NOMO-1 treated with dmso at 0.1 percent for 144 hours (cell line): ENCODE measurements at regions not wholly inside any gene's neighbourhood (a gene's known extent, or its start where the extent isn't known, plus 50 kb on each side); places are given as distances from the start of the nearest gene placed in this dataset.

Experiments used
- DNase-seq: peaks from one replicate; lab custom pipeline; 2025; ENCODE audit not compliant: unreplicated experiment; lab: John Stamatoyannopoulos, UW

DNA sequence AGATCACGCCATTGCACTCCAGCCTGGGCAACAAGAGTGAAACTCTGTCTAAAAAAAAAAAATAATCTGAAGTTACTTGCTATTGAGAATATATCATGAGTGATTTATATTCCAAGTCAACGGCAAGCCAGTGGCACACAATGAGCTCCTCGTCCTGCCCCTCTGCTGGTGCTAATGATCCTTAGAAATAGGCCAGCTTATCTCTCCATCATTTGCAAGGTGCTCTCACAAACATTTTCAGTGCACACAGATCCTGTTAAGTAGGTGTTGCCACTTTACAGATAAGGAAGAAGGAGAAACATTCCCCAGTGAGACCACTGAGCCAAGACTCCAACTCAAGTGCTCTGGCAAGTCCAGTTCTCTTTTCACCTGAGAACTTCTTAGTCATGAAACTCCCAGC, 91.3 kb upstream of the GPR45 start:
- DNase-seq, result no peak

DNA sequence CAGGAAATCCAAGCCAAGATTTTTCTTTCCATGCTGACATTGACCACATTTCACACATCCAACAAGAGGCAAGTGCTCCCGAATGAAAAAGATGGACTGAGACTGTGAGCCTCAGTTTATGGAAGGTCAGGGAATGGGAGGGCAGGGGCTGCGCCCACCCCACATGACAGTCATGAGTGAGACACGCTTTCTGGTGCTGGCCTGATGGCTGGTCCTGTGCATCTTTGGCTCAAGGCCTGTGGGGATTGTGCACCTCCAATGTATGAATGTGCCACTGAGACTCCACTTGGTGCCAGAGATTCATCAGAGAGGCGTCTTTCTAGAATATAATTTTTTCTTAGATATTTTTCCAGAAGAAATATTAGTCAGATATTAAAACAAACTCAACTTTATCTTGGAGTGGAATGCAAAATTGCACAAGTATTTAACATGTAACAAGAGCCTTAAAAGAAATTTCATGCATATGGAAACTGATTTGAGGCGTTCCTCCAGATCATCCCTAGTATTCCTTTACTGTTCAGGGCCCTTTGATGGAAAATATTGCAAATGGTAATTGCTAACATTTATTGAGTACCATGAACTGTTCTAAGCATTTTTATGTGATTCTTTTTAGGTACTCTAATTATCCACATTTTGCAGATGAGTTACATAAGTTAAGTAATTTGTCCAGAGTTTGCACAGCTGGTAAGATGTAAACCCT, 87.3 kb upstream of the GPR45 start:
- DNase-seq, result no peak

GRCh38 chr2:105156166-105156565, 85.4 kb upstream of the GPR45 start:
- no peak for DNase-seq

DNA sequence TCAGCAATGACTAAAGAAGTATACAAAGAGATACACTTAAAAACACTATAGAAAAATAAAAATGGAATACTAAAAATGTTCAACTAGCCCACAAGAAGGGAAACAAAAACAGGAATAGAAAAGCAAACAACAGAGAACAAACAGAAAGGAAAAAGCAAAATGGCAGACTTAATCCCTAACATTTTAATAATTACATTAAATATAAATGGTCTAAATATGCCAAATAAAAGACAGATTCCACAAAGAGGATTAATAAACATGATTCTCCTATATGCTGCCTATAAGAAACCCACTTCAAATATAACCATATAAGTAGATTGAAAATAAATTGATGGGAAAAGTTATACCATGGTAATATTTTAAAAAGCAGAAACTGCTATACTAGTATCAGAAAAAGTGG, 83.5 kb upstream of the GPR45 start:
- no peak for DNase-seq

DNA sequence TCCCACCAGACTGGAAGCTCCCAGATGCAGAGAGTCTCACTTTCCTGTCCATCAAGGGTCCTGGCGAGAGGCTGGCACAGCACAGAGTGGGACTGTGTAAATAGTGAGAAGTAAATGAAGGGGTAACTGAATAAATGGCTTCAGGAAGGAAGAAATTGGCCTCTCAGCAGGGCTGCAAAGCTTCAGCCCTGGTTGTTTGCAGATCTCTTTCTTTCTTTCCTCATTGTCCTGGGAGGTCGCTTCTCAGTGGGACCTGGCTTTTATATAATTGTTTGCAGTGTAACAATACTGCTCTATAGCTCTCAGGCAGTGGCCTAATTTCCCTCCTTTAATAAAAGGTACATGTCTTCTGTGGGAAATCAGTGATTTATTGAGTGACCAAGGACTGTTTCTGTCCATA, 74.9 kb upstream of the GPR45 start:
- no peak for DNase-seq

DNA sequence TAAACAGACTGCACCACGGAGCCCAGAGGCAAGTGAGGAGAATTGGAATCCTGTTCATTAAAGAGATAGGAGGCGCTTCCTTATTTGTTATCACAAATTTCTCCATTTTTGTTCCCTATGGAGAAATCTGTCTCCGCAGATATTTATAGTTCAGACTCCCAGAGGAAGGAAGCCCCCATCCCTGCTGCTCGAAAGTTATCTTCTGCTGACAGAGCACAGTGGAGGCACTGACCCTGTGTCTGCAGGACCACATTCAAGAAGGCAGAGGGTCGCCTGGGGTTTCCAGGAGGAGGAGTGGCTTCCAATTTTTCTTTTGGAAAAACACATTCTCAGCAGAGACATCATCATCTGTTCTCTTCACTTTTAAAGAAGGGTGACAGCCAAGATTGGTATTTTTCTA, 73.0 kb upstream of the GPR45 start:
- DNase-seq, result no peak

DNA sequence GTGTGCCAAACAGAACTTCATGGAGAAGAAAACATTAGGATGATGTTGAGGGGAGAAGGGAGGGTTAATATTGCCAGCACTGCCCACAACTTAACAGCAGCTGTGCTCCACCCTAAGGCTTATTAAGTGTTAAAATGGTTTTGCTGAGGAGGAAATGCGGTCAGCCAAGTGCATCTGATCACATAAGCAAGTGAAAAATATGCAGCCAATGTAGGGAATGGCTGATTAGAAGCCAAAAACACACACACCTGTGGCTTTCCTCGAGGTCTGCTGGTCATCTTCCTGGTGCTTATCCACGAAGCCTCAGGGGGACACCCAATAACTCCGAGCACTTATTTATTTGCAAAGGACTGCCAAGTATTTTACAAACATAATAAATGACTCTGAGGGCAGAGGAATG, 66.3 kb upstream of the GPR45 start:
- no peak for DNase-seq

GRCh38 chr2:105176429-105176828, 65.1 kb upstream of the GPR45 start:
- no peak for DNase-seq

DNA sequence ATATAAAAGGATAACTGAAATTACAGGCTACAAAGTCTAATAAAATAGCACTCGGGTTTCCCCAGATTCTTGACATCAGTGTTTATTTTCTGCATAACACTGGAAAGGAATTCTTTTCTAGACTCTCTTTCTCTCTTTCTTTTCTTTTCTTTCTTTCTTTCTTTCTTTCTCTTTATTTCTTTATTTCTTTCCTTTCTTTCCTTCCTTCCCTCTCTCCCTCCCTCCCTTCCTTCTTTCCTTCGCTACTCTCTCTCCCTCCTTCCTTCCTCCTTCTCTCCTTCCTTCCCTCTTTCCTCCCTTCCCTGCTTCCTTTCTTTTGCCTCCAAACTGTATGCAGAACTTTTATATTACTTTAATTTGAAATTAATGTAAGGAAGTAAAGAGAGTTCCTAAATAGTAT, 64.5 kb upstream of the GPR45 start:
- no peak for DNase-seq

DNA sequence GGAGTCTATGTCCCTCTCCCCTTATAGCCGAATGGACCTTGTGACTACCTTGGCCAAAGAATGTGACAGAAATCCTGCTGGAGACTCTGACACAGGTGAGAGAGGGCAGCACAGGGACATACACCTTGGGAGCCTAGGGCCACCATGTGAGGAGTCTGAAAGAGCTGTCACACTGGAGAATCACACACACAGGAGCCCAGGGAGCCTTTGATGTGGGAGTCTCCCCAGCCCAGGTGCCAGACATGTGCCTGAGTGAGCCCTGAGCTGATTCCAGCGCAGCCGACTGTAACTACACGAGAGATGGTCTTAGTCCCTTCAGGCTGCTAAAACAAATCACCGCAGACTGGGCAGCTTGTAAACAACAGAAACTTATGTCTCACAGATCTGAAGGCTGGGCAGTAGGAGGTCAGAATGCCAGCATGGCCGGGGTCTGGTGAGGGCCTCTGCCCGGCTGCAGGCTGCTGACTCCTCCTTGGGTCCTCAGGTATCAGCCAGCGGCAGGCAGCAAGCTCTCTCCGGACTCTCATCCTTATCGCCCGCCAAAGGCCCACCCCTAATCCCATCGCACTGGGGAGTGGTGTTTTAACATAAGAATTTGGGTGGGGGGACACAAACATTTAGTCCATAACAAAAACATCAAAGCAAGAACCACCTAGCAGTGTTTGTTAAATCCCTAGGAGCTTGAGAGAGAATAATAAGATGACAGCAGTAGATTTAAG, 63.8 kb upstream of the GPR45 start:
- no peak for DNase-seq

DNA sequence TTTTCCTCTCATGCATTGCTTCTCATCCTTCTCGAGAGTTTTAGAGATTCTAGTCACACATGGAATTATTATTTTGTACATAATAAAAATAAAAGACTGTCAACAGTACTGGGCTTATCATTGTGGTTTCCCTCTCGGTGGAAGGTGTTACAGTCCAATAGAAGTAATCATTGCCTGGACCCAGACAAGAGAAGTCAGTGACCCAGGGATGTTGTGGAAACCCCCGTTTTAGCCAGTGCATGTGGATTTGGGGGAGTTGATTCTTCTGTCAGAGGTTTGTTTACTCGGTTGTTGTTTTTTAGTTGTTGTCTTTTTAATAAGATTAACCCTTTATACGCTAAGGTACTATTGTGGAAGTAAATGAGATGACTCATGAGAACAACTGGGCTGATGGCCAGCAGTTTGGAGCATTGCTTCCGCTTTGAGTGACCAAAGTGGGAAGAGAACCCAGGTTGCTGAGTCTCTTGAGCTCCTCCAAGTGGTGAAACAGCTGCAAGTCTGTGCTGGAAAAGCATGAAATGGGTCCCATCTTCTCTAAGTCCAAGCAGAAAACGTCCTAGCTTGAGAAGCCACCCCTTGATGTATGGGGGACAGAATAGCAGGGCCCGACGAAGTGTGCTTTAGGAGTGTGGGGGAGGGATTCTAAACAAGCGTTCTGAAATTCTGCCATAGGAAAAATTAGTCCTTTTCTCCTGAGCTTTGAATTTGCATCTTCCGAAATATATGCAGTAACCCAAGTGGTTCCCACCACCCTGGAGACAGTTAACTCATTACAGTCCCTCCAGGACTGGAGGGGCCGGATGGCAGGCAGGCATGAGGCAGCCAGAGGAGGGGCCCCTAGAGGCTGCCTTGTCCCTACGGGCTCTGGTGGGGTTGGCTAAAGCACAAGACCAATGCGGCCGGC, 61.8 kb upstream of the GPR45 start:
- DNase-seq, result peak; percentile 12

- DNase-seq, result no peak
Observed at GRCh38 chr2:105180491-105180972, 61.0 kb upstream of the GPR45 start.

GRCh38 chr2:105181282-105181681, 60.3 kb upstream of the GPR45 start:
- no peak for DNase-seq

DNA sequence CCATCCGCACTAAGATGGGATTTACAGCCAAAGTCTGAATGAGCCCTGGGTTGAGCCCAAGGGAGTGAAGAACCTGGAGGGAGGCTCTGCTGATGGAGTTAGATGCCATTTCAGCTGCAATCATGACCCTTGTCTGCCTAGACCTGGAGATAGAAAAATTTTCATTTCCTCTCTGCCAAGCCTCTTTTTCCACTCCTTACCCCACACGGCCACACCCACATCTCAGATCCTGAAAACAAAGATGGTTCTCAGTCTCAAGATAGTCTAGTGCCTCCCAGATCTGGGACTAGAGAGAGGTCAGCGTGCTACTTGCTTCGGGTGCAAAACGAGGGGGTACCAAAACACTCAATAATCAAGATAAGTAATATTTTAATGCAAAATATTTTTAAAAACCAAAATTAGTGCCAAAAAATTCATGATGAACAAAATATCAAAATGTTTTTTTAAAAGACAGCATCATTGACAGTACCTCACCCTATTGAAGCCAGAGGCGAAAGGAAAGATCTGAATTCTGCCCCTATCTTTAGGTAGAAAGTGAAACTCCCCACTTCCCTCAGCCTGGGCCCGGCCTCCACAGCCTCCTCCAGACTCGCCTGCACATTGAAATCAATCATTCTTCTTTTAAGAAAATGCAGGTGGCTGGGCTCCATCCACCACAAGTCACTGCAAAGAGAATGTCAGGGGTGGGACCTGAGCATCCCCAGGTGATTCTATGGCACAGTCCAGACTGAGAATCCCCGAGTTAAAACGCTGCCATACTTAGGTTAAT, 57.8 kb upstream of the GPR45 start:
- no peak for DNase-seq

GRCh38 chr2:105184420-105184819, 57.1 kb upstream of the GPR45 start:
- DNase-seq, result no peak

GRCh38 chr2:105186967-105187498, 54.5 kb upstream of the GPR45 start:
- DNase-seq, result no peak

- DNase-seq, result no peak
Observed at GRCh38 chr2:105187531-105187930, 54.0 kb upstream of the GPR45 start.

DNA sequence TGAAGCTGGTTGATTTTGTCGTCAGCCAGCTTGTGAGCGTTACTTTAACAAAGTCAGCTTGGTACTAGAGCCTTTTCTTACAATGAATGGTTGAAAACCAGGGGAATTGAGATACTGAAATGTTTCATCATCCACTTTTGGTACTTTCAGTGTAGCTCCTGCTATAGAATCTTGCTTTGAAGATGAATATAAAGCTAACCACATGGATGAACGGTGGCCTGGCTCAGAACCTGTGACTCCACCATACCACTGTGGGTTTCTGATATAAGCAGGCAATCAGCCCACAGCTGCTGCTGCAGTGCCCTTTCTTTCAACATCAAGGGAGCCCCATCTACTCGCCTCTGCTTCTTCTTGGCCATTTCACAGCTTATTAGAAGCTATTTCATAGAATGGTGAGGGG, 53.2 kb upstream of the GPR45 start:
- DNase-seq, result no peak
